ENCODE measurements at regions not wholly inside any gene's neighbourhood (a gene's known extent, or its start where the extent isn't known, plus 50 kb on each side); places are given as distances from the start of the nearest gene placed in this dataset.

DNA sequence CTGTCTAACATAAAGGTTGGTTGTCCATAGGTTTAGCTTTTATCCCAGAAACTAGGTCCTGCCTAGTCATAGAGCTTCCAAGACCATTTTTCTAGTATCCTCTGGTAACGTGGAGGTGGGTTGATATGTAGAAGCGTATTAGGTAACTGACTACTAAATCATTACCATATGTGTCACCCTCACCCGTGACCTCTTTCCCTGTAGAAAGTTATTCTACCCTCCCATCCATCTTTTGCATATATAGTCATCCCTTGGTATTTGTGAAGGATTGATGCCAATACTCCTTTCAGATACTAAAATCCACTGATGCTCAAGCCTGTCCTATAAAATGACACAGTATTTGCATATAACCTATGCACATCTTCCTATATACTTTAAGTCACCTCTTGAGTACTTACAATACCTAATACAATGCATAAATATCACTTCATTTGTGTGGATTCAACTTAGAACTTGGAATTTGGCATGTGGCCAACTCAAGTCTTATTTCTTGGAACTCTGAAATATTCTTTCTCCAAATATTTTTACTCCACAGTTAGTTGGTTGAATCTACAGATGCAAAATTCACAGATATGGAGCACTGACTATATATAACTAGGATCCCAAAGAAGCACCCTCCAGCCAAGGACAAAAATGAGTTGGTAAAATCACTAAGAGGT, 497.0 kb upstream of the TENM4 start:
- no peak overlapping the region for H3K4me3 ChIP-seq (replicated peaks; ENCODE audit: low read depth, low read length)
- TF ChIP-seq, protein P1, sequence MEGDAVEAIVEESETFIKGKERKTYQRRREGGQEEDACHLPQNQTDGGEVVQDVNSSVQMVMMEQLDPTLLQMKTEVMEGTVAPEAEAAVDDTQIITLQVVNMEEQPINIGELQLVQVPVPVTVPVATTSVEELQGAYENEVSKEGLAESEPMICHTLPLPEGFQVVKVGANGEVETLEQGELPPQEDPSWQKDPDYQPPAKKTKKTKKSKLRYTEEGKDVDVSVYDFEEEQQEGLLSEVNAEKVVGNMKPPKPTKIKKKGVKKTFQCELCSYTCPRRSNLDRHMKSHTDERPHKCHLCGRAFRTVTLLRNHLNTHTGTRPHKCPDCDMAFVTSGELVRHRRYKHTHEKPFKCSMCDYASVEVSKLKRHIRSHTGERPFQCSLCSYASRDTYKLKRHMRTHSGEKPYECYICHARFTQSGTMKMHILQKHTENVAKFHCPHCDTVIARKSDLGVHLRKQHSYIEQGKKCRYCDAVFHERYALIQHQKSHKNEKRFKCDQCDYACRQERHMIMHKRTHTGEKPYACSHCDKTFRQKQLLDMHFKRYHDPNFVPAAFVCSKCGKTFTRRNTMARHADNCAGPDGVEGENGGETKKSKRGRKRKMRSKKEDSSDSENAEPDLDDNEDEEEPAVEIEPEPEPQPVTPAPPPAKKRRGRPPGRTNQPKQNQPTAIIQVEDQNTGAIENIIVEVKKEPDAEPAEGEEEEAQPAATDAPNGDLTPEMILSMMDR (IDR thresholded peaks at IDR 0.05; ENCODE audit: low read depth, low read length, missing control alignments), result no peak
- no peak for DNase-seq (ENCODE audit: extremely low read depth, low read depth)

DNA sequence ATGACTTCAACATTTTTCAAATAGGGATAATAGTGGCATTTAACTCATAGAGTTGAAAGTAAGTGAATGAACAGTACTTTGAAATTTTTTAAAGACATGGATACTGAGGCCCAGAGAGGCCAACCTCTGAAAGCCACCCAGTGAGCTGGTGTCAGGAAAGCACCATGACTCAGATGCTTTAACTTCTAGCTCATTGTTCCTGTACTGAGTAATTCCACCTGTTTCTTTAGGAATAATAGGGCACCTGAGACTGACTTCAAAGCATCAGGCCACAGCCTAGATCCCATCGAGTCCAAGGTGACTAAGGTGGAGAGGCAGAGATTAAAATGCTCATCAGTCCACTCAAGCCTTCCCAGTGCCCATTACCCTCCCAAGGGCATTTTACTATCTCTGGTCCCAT, 491.8 kb upstream of the TENM4 start:
- no peak overlapping the region for H3K4me3 ChIP-seq (replicated peaks; ENCODE audit: low read depth, low read length)
- no peak for DNase-seq (ENCODE audit: extremely low read depth, low read depth)
- TF ChIP-seq, protein P1 (IDR thresholded peaks at IDR 0.05; ENCODE audit: low read depth, low read length, missing control alignments), result no peak

DNA sequence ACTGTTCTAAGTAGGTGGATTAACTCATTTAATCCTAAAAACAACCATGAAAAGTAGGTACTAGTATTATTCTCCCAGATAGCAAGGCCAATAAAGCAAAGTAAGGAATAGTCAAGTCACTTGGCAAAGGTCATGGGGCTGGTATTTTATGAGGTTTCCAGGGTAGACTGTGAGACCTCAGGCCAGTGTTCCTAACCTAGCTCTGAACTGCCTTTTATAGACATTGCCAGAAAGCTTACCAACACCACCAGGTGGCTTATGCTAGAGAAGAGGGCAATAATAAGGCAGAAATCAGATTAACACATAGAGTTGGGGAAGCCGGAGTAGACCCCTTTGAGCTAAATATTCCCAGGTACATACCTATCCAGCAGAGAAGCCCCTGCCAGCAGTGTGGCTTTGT, 490.9 kb upstream of the TENM4 start:
- TF ChIP-seq, protein P1 (IDR thresholded peaks at IDR 0.05; ENCODE audit: low read depth, low read length, missing control alignments), result no peak
- DNase-seq (ENCODE audit: extremely low read depth, low read depth), result no peak
- H3K4me3 ChIP-seq (replicated peaks; ENCODE audit: low read depth, low read length), result no peak overlapping the region

DNA sequence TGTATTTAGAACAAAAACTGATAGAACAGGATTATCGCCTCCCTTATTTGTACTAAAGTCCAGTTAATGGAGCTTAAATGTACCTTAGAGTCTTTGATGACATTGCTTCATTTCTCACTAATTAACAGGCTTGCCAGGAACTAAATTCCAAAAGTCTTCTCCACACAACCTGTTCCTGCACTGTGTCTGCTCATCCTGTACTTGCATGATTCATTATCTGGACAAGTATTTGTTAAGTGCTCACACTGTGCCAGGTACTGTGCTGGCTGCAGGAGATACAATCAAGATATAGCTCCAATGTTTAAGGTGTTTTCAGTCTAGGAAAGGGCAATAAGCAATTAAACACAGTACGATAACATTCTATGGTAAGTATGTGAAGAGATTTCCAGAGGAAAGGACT, 485.9 kb upstream of the TENM4 start:
- TF ChIP-seq, protein P1 (IDR thresholded peaks at IDR 0.05; ENCODE audit: low read depth, low read length, missing control alignments), result no peak
- H3K4me3 ChIP-seq (replicated peaks; ENCODE audit: low read depth, low read length), result no peak overlapping the region
- DNase-seq (ENCODE audit: extremely low read depth, low read depth), result no peak

DNA sequence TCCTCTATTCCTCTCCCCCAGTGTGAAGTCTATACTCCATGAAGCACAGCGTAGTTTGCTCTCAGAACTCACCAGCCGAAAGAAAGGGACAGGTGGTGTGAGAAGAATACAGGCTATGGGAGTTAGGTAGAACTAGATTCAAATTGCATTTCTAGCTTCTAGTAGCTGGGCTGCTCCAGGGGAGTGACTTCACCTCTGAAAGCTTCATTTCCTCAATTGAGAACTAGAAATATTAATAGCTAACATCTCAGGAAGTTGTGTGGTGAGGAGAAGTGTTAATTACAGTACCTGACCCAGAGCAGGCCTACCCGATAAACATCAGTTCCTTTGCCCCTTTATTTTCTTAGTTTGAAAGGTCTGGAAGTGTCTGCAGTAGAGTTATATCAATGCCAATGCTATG, 484.7 kb upstream of the TENM4 start:
- no peak for DNase-seq (ENCODE audit: extremely low read depth, low read depth)
- TF ChIP-seq, protein P1 (IDR thresholded peaks at IDR 0.05; ENCODE audit: low read depth, low read length, missing control alignments), result no peak
- no peak overlapping the region for H3K4me3 ChIP-seq (replicated peaks; ENCODE audit: low read depth, low read length)

DNA sequence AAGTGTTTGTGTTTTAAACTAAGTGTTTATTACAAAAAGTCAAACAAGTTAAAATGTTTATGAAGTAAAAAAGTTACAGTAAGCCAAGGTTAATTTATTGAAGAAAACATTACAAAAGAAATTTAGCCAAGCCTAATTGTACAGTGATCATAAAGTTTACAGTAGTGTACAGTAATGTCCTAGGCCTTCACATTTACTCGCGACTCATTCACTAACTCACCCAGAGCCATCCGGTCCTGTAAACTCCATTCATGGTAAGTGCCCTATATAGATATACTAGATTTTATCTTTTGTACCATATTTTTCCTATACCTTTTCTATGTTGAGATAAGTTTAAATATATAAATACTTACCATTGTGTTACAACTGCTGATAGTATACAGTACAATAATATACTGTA, 481.8 kb upstream of the TENM4 start:
- TF ChIP-seq, protein P1 (IDR thresholded peaks at IDR 0.05; ENCODE audit: low read depth, low read length, missing control alignments), result no peak
- no peak overlapping the region for H3K4me3 ChIP-seq (replicated peaks; ENCODE audit: low read depth, low read length)
- DNase-seq (ENCODE audit: extremely low read depth, low read depth), result no peak

DNA sequence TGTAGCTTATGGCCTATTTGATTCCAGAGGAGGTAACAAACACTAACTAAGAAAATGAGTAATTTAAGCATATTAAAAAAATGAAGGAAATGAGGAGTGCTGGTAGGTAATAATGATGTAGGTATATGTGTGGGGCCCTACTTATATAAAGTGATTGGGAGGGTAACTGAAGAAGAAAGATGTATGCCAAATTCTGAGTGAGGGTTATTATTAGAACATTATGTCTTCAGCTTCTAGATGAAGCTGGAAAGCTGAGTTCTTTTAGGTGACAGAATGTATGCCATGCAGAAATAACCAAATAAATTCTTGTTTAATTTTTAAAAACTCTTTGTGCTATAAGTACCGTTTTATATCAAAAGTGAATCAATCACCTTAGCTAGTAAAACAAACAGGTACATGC, 479.6 kb upstream of the TENM4 start:
- no peak for DNase-seq (ENCODE audit: extremely low read depth, low read depth)
- TF ChIP-seq, protein P1 (IDR thresholded peaks at IDR 0.05; ENCODE audit: low read depth, low read length, missing control alignments), result no peak
- H3K4me3 ChIP-seq (replicated peaks; ENCODE audit: low read depth, low read length), result no peak overlapping the region

Data from HFF-Myc (cell line).